AG04449 (cell line): ENCODE measurements at regions not wholly inside any gene's neighbourhood (a gene's known extent, or its start where the extent isn't known, plus 50 kb on each side); places are given as distances from the start of the nearest gene placed in this dataset.

Source experiments
- CTCF ChIA-PET: fragments of 350-600 bp; formaldehyde crosslinking; extraction: SDS; loops from one replicate; lab custom pipeline; 2021; ENCODE audit warnings: antibody characterized with exemption; lab: Yijun Ruan, JAX
- POLR2A ChIA-PET: fragments of 400-600, 350-600 bp; formaldehyde crosslinking; extraction: SDS; loops from one replicate; lab custom pipeline; 2020; ENCODE audit warnings: antibody characterized with exemption, inconsistent platforms; lab: Yijun Ruan, JAX
- DNase-seq: peaks from one replicate; pipeline ENCODE4 v3.0.0-alpha.2; 2010; ENCODE audit warnings: low read depth, low spot score
- H3K4me3 ChIP-seq: 2 replicates; pipeline ENCODE4 v1.5.1; 2011; ENCODE audit warnings: low read depth, mild to moderate bottlenecking, control low read depth, low read length
- CTCF ChIP-seq: IDR thresholded peaks from one replicate; pipeline ENCODE4 v1.5.1; 2011; ENCODE audit warnings: mild to moderate bottlenecking, moderate library complexity, low read length, control low read depth, inconsistent platforms; ENCODE audit not compliant: insufficient read depth; ENCODE audit errors: missing control alignments

- no peak overlapping the region for H3K4me3 ChIP-seq
- no peak for DNase-seq
- TF ChIP-seq CTCF = no peak
- POLR2A ChIA-PET = no interaction called here
- CTCF ChIA-PET = interaction anchor here (0.6 to 0.9 kb wide), 2 partner anchors 20 to 217 kb away, joined by 3 to 4 read pairs; no protein-coding TSS in a partner anchor
Measured at GRCh38 chr15:77851086-77851485, 218.4 kb upstream of the LINGO1 start.

GRCh38 chr15:77846986-77847385 lies 214.3 kb upstream of the LINGO1 start:
- POLR2A ChIA-PET = no interaction called here
- DNase-seq = no peak
- CTCF ChIA-PET = interaction anchor here (0.7 to 1.4 kb wide), 2 partner anchors 26 to 28 kb away, joined by 3 read pairs; no protein-coding TSS in a partner anchor
- no peak overlapping the region for H3K4me3 ChIP-seq
- no peak for TF ChIP-seq CTCF

GRCh38 chr15:77846360-77846759 lies 213.6 kb upstream of the LINGO1 start:
- CTCF ChIA-PET = interaction anchor here (0.7 to 1.4 kb wide), 2 partner anchors 25 to 29 kb away, joined by 3 read pairs; no protein-coding TSS in a partner anchor
- no peak for TF ChIP-seq CTCF
- POLR2A ChIA-PET = no interaction called here
- no peak overlapping the region for H3K4me3 ChIP-seq
- DNase-seq = no peak

GRCh38 chr15:77844798-77845446 lies 212.2 kb upstream of the LINGO1 start:
- no peak overlapping the region for H3K4me3 ChIP-seq
- TF ChIP-seq CTCF = no peak
- no peak for DNase-seq
- CTCF ChIA-PET = no interaction called here
- POLR2A ChIA-PET = no interaction called here

GRCh38 chr15:77843546-77843945 lies 210.8 kb upstream of the LINGO1 start:
- CTCF ChIA-PET = interaction anchor here (0.6 to 1.4 kb wide), 4 partner anchors 11 to 1254 kb away, joined by 3 to 7 read pairs (median 4); no protein-coding TSS in a partner anchor

More at GRCh38 chr15:77843546-77843945, 210.8 kb upstream of the LINGO1 start:
- no peak for TF ChIP-seq CTCF
- POLR2A ChIA-PET = no interaction called here
- H3K4me3 ChIP-seq = no peak overlapping the region
- no peak for DNase-seq
